Endodermal cell (in vitro differentiated cells): ENCODE measurements at regions not wholly inside any gene's neighbourhood (a gene's known extent, or its start where the extent isn't known, plus 50 kb on each side); places are given as distances from the start of the nearest gene placed in this dataset.

Experiments used
- DNase-seq: peaks from one replicate; pipeline ENCODE4 v3.0.0-alpha.2; 2017
- H3K27ac ChIP-seq: 2 replicates; pipeline ENCODE4 v1.5.1; 2013; ENCODE audit warnings: mild to moderate bottlenecking, low read depth, low read length, moderate library complexity
- H3K27me3 ChIP-seq: 2 replicates; pipeline ENCODE4 v1.6.1; 2013; ENCODE audit warnings: mild to moderate bottlenecking, low read length, moderate library complexity; ENCODE audit not compliant: insufficient read depth, control insufficient read depth, poor library complexity, severe bottlenecking
- H3K36me3 ChIP-seq: 2 replicates; pipeline ENCODE4 v1.7.0; 2013; ENCODE audit warnings: mild to moderate bottlenecking, low read length, moderate library complexity; ENCODE audit not compliant: control insufficient read depth, insufficient read depth
- H3K4me1 ChIP-seq: one replicate; pipeline ENCODE4 v1.7.0; 2013; ENCODE audit warnings: low read length; ENCODE audit not compliant: control insufficient read depth, insufficient read depth
- H3K4me3 ChIP-seq: 2 replicates; pipeline ENCODE4 v1.5.1; 2013; ENCODE audit warnings: mild to moderate bottlenecking, low read length, moderate library complexity
- H3K9ac ChIP-seq: 2 replicates; pipeline ENCODE4 v1.6.1; 2013; ENCODE audit warnings: mild to moderate bottlenecking, low read length, moderate library complexity; ENCODE audit not compliant: poor library complexity, severe bottlenecking; ENCODE audit errors: extremely low read depth
- H3K9me3 ChIP-seq: 2 replicates; pipeline ENCODE4 v1.6.1; 2013; ENCODE audit warnings: mild to moderate bottlenecking, low read length, moderate library complexity; ENCODE audit not compliant: control insufficient read depth
- H3K27ac Mint-ChIP-seq: 2 replicates; pipeline ENCODE4 v1.8.0; 2020; ENCODE audit warnings: mixed read lengths
- H3K27me3 Mint-ChIP-seq: 2 replicates; pipeline ENCODE4 v1.8.0; 2021; ENCODE audit warnings: mild to moderate bottlenecking, mixed read lengths; ENCODE audit not compliant: insufficient read depth
- H3K36me3 Mint-ChIP-seq: 2 replicates; pipeline ENCODE4 v1.8.0; 2020; ENCODE audit warnings: low read depth, mixed read lengths
- H3K4me1 Mint-ChIP-seq: 2 replicates; pipeline ENCODE4 v1.8.0; 2020; ENCODE audit warnings: mixed read lengths
- H3K4me3 Mint-ChIP-seq: 2 replicates; pipeline ENCODE4 v1.8.0; 2020; ENCODE audit warnings: mild to moderate bottlenecking, moderate library complexity, mixed read lengths
- H3K9me3 Mint-ChIP-seq: 2 replicates; pipeline ENCODE4 v1.8.0; 2020; ENCODE audit warnings: mild to moderate bottlenecking, mixed read lengths
- CTCF ChIP-seq: fragments of 200-600 bp; sonication (generic); conservative IDR thresholded peaks from 2 replicates; pipeline ENCODE4 v1.5.0; 2021; ENCODE audit warnings: antibody characterized with exemption, mild to moderate bottlenecking
- WGBS, 2 experiments: methylation state at CpG; one replicate each; pipeline versions ENCODE4 v1.1.5 to v1.1.7; 2013; ENCODE audit warnings: missing lambda C conversion rate in 2 of 2, mixed read lengths in 1 of 2; ENCODE audit not compliant: insufficient coverage in 1 of 2, insufficient read length in 1 of 2; 5-methylcytosine and 5-hydroxymethylcytosine counted together

- DNase-seq = no peak
- H3K4me1 Mint-ChIP-seq = peaks cover 13% of the 10 kb centered on the region
- no peaks in the 10 kb centered on the region for H3K36me3 ChIP-seq
- H3K36me3 Mint-ChIP-seq = no peaks in the 10 kb centered on the region
- TF ChIP-seq CTCF = no peak
- no peaks in the 10 kb centered on the region for H3K27me3 ChIP-seq
- peaks cover 9% of the 10 kb centered on the region for H3K9me3 Mint-ChIP-seq
- peaks cover 2% of the 10 kb centered on the region for H3K4me1 ChIP-seq
- no peak overlapping the region for H3K27ac Mint-ChIP-seq
- H3K27me3 Mint-ChIP-seq = peaks cover 2% of the 10 kb centered on the region
- peaks cover 21% of the 10 kb centered on the region for H3K9me3 ChIP-seq
- 95 to 100% methylated on average over 1 to 4 of the region's 4 CpGs for WGBS, 2 experiments
- H3K4me3 Mint-ChIP-seq = no peak overlapping the region
- H3K4me3 ChIP-seq = no peak overlapping the region
- no peak overlapping the region for H3K9ac ChIP-seq
- H3K27ac ChIP-seq = no peak overlapping the region
Observed at GRCh38 chr17:72033334-72033733, 87.5 kb upstream of the SOX9 start.

DNA sequence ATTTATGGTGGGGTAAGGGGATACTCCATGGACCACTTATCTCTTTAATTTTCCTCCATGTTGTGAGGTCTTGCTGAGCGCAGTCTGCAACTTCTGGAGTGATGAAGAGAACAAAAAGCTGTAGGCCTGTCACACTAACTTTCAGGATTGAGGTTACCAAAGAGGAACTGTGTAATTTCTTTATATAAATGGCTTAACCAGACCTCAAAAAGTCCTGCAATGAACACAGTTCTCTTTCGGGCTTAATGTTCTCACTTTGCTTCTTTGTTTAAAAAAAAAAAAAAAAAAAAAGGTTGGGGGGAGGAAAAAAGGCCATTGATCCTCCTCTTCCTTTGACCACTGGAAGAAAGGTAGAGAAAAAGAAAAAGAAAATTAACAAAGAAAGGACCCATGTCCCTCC lies 86.8 kb upstream of the SOX9 start:
- H3K4me1 ChIP-seq = peaks cover 2% of the 10 kb centered on the region
- H3K27ac Mint-ChIP-seq = no peak overlapping the region
- WGBS, 2 experiments = 94 to 100% methylated on average over 1 to 2 of the region's 2 CpGs

DNA sequence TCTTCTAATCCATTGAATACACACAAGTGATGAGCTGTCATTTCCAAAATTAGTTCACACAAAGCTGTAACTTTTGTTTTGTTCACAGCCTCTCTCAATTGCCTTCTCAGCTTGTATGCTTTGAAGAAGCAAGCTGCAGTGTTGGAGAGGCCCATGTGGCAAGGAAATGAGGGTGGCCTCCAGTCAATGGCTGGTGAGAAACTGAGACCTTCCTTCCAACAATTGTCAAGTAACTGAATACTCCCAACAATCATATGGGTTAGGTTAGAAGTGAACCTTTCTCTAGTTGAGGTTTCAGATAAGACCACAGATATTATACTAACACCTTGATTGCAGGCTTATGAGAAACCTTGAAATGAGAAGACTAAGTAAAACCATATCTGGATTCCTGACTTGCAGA lies 82.4 kb upstream of the SOX9 start:
- H3K36me3 ChIP-seq = no peaks in the 10 kb centered on the region
- peaks cover 21% of the 10 kb centered on the region for H3K9me3 ChIP-seq
- TF ChIP-seq CTCF = no peak
- H3K4me3 Mint-ChIP-seq = no peak overlapping the region
- H3K9ac ChIP-seq = no peak overlapping the region
- H3K4me3 ChIP-seq = no peak overlapping the region
- H3K36me3 Mint-ChIP-seq = no peaks in the 10 kb centered on the region
- no peak for DNase-seq
- no peak overlapping the region for H3K27ac Mint-ChIP-seq
- H3K9me3 Mint-ChIP-seq = peaks cover 9% of the 10 kb centered on the region
- H3K27me3 Mint-ChIP-seq = peaks cover 7% of the 10 kb centered on the region
- no peaks in the 10 kb centered on the region for H3K27me3 ChIP-seq
- peaks cover 2% of the 10 kb centered on the region for H3K4me1 ChIP-seq
- H3K4me1 Mint-ChIP-seq = peaks cover 5% of the 10 kb centered on the region
- H3K27ac ChIP-seq = no peak overlapping the region

More for the DNA sequence above, 86.8 kb upstream of the SOX9 start:
- H3K36me3 ChIP-seq = no peaks in the 10 kb centered on the region
- no peaks in the 10 kb centered on the region for H3K36me3 Mint-ChIP-seq
- no peak overlapping the region for H3K9ac ChIP-seq
- H3K4me1 Mint-ChIP-seq = peaks cover 13% of the 10 kb centered on the region
- no peak for TF ChIP-seq CTCF
- H3K27me3 Mint-ChIP-seq = peaks cover 2% of the 10 kb centered on the region
- no peaks in the 10 kb centered on the region for H3K27me3 ChIP-seq
- H3K4me3 Mint-ChIP-seq = no peak overlapping the region
- H3K27ac ChIP-seq = no peak overlapping the region
- no peak for DNase-seq
- peaks cover 21% of the 10 kb centered on the region for H3K9me3 ChIP-seq
- H3K9me3 Mint-ChIP-seq = peaks cover 9% of the 10 kb centered on the region
- no peak overlapping the region for H3K4me3 ChIP-seq
